Breast epithelium (tissue), 3 donors: ENCODE measurements at regions not wholly inside any gene's neighbourhood (a gene's known extent, or its start where the extent isn't known, plus 50 kb on each side); places are given as distances from the start of the nearest gene placed in this dataset.

Experiments used
- POLR2A ChIP-seq: fragments of 450-650 bp; IDR thresholded peaks from one replicate; pipeline ENCODE4 v1.6.1; 2016; ENCODE audit warnings: antibody characterized with exemption, mild to moderate bottlenecking, moderate library complexity
- POLR2AphosphoS5 ChIP-seq, 3 donors: sonication (generic); formaldehyde crosslinking; IDR thresholded peaks; one replicate each; pipeline ENCODE4 v1.6.1; 2017; ENCODE audit warnings: antibody characterized with exemption in 3 of 3
- TF ChIP-seq, protein P1 (sequence below), 3 donors: fragments of 450-650 bp; IDR thresholded peaks; one replicate each; pipeline ENCODE4 v1.5.1; 2016 to 2017; ENCODE audit warnings: antibody characterized with exemption in 3 of 3, mild to moderate bottlenecking in 3 of 3, moderate library complexity in 3 of 3

DNA sequence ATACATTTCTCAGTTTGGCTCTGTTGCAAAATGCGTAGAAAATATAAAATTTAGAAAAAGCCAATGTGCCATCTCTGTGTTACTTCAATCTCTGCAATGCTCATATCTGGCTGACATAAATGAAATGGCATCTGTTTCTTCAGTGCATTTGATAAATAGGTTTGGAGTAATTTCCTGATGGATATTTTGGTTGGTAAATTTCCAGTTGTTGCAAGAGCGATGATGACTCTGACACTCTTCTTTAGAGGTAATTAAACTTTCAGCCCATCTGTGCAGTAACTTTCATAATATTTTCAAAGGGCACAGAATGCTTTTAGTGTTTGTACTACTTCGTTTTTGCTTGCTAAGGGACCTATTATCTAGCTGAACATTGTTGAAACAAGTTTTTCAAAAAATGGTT, 1286.4 kb downstream of the PCDH9 start:
- TF ChIP-seq, protein P1, sequence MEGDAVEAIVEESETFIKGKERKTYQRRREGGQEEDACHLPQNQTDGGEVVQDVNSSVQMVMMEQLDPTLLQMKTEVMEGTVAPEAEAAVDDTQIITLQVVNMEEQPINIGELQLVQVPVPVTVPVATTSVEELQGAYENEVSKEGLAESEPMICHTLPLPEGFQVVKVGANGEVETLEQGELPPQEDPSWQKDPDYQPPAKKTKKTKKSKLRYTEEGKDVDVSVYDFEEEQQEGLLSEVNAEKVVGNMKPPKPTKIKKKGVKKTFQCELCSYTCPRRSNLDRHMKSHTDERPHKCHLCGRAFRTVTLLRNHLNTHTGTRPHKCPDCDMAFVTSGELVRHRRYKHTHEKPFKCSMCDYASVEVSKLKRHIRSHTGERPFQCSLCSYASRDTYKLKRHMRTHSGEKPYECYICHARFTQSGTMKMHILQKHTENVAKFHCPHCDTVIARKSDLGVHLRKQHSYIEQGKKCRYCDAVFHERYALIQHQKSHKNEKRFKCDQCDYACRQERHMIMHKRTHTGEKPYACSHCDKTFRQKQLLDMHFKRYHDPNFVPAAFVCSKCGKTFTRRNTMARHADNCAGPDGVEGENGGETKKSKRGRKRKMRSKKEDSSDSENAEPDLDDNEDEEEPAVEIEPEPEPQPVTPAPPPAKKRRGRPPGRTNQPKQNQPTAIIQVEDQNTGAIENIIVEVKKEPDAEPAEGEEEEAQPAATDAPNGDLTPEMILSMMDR (IDR thresholded peaks at IDR 0.05): no peak
- TF ChIP-seq POLR2AphosphoS5 (IDR thresholded peaks at IDR 0.05): no peak
- no peak for TF ChIP-seq POLR2A
